HFF-Myc (cell line): ENCODE measurements at regions not wholly inside any gene's neighbourhood (a gene's known extent, or its start where the extent isn't known, plus 50 kb on each side); places are given as distances from the start of the nearest gene placed in this dataset.

Source experiments
- DNase-seq: peaks from one replicate; pipeline ENCODE4 v3.0.0-alpha.2; 2011; ENCODE audit warnings: low read depth; ENCODE audit errors: extremely low read depth
- H3K4me3 ChIP-seq: replicated peaks from 2 replicates; pipeline ENCODE4 v1.5.1; 2011; ENCODE audit warnings: low read depth, mild to moderate bottlenecking, control low read depth, low read length
- CTCF ChIP-seq: IDR thresholded peaks from 2 replicates; pipeline ENCODE4 v1.5.1; 2012; ENCODE audit warnings: mild to moderate bottlenecking, low read depth, low read length, control low read depth; ENCODE audit errors: missing control alignments

- DNase-seq, result no peak
- TF ChIP-seq CTCF, result no peak
- H3K4me3 ChIP-seq, result no peak overlapping the region
These were observed 165.9 kb upstream of the HMGA2 start for GRCh38 chr12:65658360-65658759.

- TF ChIP-seq CTCF, result no peak
- no peak for DNase-seq
- H3K4me3 ChIP-seq, result no peak overlapping the region
These were observed 164.6 kb upstream of the HMGA2 start for GRCh38 chr12:65659681-65660080.

GRCh38 chr12:65660096-65660495 lies 164.2 kb upstream of the HMGA2 start:
- TF ChIP-seq CTCF, result no peak
- H3K4me3 ChIP-seq, result no peak overlapping the region
- no peak for DNase-seq

- DNase-seq, result no peak
- H3K4me3 ChIP-seq, result no peak overlapping the region
- no peak for TF ChIP-seq CTCF
These were observed 163.4 kb upstream of the HMGA2 start for GRCh38 chr12:65660836-65661235.

GRCh38 chr12:65662590-65662989 lies 161.7 kb upstream of the HMGA2 start:
- H3K4me3 ChIP-seq, result no peak overlapping the region
- no peak for DNase-seq
- no peak for TF ChIP-seq CTCF

- TF ChIP-seq CTCF, result no peak
- DNase-seq, result no peak
- H3K4me3 ChIP-seq, result no peak overlapping the region
These were observed 161.2 kb upstream of the HMGA2 start for GRCh38 chr12:65663097-65663496.

- no peak overlapping the region for H3K4me3 ChIP-seq
- no peak for DNase-seq
- TF ChIP-seq CTCF, result no peak
These were observed 160.6 kb upstream of the HMGA2 start for GRCh38 chr12:65663648-65664047.
